Parathyroid adenoma (tissue), 2 donors: ENCODE measurements at regions not wholly inside any gene's neighbourhood (a gene's known extent, or its start where the extent isn't known, plus 50 kb on each side); places are given as distances from the start of the nearest gene placed in this dataset.

Experiments
- H2AFZ ChIP-seq: fragments of 300-600 bp; sonication (generic); one replicate; pipeline ENCODE4 v1.7.0; 2017; ENCODE audit warnings: antibody characterized with exemption, mild to moderate bottlenecking
- H3K27ac ChIP-seq: fragments of 300-600 bp; sonication (generic); one replicate; pipeline ENCODE4 v1.7.0; 2017
- H3K27me3 ChIP-seq: fragments of 300-600 bp; sonication (generic); one replicate; pipeline ENCODE4 v1.7.0; 2017; ENCODE audit warnings: low read length; ENCODE audit not compliant: control insufficient read depth, insufficient read depth
- H3K36me3 ChIP-seq: fragments of 300-600 bp; sonication (generic); one replicate; pipeline ENCODE4 v1.7.0; 2017; ENCODE audit warnings: low read length; ENCODE audit not compliant: control insufficient read depth, insufficient read depth
- H3K4me1 ChIP-seq: fragments of 300-600 bp; sonication (generic); one replicate; pipeline ENCODE4 v1.7.0; 2017; ENCODE audit warnings: control low read depth
- H3K4me2 ChIP-seq: fragments of 300-600 bp; sonication (generic); one replicate; pipeline ENCODE4 v1.7.0; 2017; ENCODE audit warnings: low read length
- H3K4me3 ChIP-seq: fragments of 300-600 bp; sonication (generic); one replicate; pipeline ENCODE4 v1.7.0; 2017; ENCODE audit warnings: low read depth, low read length
- H3K79me2 ChIP-seq: fragments of 300-600 bp; sonication (generic); one replicate; pipeline ENCODE4 v1.7.0; 2017; ENCODE audit warnings: control low read depth
- H3K9ac ChIP-seq: fragments of 300-600 bp; sonication (generic); one replicate; pipeline ENCODE4 v1.7.0; 2017; ENCODE audit warnings: mild to moderate bottlenecking
- H3K9me3 ChIP-seq: fragments of 300-600 bp; sonication (generic); one replicate; pipeline ENCODE4 v1.7.0; 2017; ENCODE audit warnings: low read length; ENCODE audit not compliant: control insufficient read depth
- TF ChIP-seq, protein P1 (sequence below): fragments of 300-600 bp; sonication (generic); IDR thresholded peaks from one replicate; pipeline ENCODE4 v1.7.0; 2017; ENCODE audit warnings: antibody characterized with exemption, mild to moderate bottlenecking
- donor health status: primary hyperparathyroidism.

DNA sequence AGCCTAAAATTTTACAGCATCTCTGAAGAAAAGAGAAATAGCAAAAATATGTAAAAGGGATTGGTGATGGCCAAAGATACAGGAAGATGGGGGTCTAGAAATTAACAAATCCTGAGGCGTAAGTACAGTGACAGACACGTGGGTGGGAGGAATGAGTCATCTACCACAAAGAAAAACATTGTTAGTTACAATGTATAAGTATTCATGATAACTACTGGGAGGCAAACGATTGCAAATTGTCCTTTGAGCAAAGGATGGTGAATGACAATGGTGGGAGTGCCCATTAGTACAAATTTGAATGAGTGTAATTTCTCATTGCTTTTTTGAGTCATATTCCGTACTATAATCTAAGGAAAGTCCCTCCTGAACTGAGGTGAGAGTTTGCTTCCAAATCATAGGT, 809.0 kb upstream of the FAM98A start:
- Histone ChIP-seq H3K27ac (no peak overlapping the region), H3K79me2 (no peaks in the 10 kb centered on the region), H3K9ac (no peak overlapping the region), H3K4me1 (no peaks in the 10 kb centered on the region), H3K4me2 (no peak overlapping the region), H2AFZ (no peak overlapping the region), H3K27me3 (no peaks in the 10 kb centered on the region), H3K9me3 (no peaks in the 10 kb centered on the region), H3K36me3 (no peaks in the 10 kb centered on the region), H3K4me3 (no peak overlapping the region)
- TF ChIP-seq, protein P1, sequence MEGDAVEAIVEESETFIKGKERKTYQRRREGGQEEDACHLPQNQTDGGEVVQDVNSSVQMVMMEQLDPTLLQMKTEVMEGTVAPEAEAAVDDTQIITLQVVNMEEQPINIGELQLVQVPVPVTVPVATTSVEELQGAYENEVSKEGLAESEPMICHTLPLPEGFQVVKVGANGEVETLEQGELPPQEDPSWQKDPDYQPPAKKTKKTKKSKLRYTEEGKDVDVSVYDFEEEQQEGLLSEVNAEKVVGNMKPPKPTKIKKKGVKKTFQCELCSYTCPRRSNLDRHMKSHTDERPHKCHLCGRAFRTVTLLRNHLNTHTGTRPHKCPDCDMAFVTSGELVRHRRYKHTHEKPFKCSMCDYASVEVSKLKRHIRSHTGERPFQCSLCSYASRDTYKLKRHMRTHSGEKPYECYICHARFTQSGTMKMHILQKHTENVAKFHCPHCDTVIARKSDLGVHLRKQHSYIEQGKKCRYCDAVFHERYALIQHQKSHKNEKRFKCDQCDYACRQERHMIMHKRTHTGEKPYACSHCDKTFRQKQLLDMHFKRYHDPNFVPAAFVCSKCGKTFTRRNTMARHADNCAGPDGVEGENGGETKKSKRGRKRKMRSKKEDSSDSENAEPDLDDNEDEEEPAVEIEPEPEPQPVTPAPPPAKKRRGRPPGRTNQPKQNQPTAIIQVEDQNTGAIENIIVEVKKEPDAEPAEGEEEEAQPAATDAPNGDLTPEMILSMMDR: no peak

DNA sequence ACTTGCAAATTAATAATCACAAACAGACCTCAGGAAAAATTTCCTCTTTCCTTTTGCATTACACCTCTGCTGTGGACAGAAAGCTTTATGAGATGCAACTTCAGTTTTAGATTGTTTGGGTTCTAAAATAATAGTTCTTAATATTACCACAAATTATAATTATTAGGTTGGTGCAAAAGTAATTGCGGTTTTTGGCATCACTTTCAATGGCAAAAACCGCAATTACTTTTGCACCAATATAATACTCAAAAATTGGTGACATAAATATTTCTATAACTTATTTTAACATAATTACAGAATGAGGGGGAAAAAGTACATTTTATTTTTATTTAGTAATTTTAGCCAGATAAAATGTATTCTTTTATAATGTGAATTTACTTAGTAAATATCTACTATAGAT, 804.4 kb upstream of the FAM98A start:
- Histone ChIP-seq H3K9ac (no peak overlapping the region), H2AFZ (no peak overlapping the region), H3K27ac (no peak overlapping the region), H3K4me2 (no peak overlapping the region), H3K9me3 (no peaks in the 10 kb centered on the region), H3K79me2 (no peaks in the 10 kb centered on the region), H3K4me3 (no peak overlapping the region), H3K4me1 (no peaks in the 10 kb centered on the region), H3K36me3 (no peaks in the 10 kb centered on the region), H3K27me3 (no peaks in the 10 kb centered on the region)
- TF ChIP-seq, protein P1: no peak

DNA sequence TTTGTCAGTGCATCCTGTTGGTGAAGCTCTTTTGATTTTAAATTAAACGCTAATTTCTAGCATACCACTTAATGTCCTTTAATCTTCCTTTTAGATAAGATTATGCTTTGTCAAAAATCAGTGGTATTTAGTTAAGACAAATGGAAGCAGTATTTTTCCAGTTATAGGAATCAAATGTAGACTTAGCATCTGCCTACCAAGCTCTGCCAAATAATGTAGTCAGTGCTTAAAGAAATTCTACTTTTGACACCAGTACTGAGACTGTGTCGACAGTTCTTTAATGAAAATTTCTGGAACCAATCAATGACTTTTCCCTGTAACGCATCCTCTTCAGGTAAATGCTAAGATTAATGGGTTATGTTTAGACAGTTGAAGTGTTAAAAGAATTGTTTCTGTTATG, 803.3 kb upstream of the FAM98A start:
- H3K27ac ChIP-seq: no peak overlapping the region
- no peaks in the 10 kb centered on the region for H3K4me1 ChIP-seq
- no peak overlapping the region for H2AFZ ChIP-seq
- no peaks in the 10 kb centered on the region for H3K27me3 ChIP-seq
- H3K9me3 ChIP-seq: no peaks in the 10 kb centered on the region
- H3K4me2 ChIP-seq: no peak overlapping the region
- no peaks in the 10 kb centered on the region for H3K79me2 ChIP-seq
- no peaks in the 10 kb centered on the region for H3K36me3 ChIP-seq
- TF ChIP-seq, protein P1: no peak
- H3K9ac ChIP-seq: no peak overlapping the region
- no peak overlapping the region for H3K4me3 ChIP-seq

DNA sequence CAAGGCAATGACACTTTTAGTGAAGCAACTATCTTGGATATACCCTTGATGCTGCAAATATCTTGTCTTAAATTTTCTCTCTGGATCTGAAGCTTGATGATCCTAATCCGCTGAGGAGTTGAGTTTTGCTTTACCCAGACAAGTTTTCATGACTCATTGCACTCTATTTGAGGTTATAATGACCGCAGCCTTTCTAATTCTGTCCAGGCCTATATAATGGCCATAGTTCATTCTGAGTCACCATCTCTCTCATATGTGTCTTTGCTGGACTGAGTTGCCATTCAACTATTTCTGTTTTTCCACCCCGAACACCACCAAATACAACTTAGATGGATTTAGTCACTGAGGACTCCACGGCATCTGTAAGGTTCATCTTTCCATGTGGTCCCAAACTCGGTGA, 802.1 kb upstream of the FAM98A start:
- Histone ChIP-seq H3K4me3 (no peak overlapping the region), H3K9me3 (no peaks in the 10 kb centered on the region), H3K9ac (no peak overlapping the region), H3K79me2 (no peaks in the 10 kb centered on the region), H3K27ac (no peak overlapping the region), H3K4me2 (no peak overlapping the region), H2AFZ (no peak overlapping the region), H3K27me3 (no peaks in the 10 kb centered on the region), H3K4me1 (no peaks in the 10 kb centered on the region), H3K36me3 (no peaks in the 10 kb centered on the region)
- TF ChIP-seq, protein P1: no peak

DNA sequence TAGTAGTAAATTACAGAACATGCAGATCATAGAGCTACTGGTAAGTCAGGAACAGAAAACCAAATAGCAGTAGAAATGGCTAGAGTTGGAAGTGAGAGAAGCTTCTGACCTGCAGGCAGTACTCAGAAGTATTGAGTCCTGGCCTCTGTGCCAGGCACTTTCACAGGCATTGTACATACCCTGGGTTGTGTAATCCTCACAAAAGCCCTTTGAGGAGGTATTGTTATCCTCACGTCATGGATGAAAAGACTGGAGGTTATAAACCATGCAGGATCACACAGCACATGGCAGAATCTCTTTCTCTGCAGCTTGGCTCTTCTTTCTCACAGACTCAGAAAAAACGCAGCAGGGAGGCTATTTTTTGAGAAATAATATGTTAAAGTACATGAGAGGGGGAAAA, 789.3 kb upstream of the FAM98A start:
- Histone ChIP-seq H3K79me2 (no peaks in the 10 kb centered on the region), H3K27ac (no peak overlapping the region), H3K9me3 (no peaks in the 10 kb centered on the region), H3K4me1 (no peaks in the 10 kb centered on the region), H3K9ac (no peak overlapping the region), H3K27me3 (no peaks in the 10 kb centered on the region), H3K4me2 (no peak overlapping the region), H3K4me3 (no peak overlapping the region), H3K36me3 (no peaks in the 10 kb centered on the region), H2AFZ (no peak overlapping the region)
- TF ChIP-seq, protein P1: no peak
